GM12872 (cell line): ENCODE measurements at regions not wholly inside any gene's neighbourhood (a gene's known extent, or its start where the extent isn't known, plus 50 kb on each side); places are given as distances from the start of the nearest gene placed in this dataset.

Experiments used
- TF ChIP-seq, protein P1 (sequence below): IDR thresholded peaks from 3 replicates; pipeline ENCODE4 v1.5.1; 2011; ENCODE audit warnings: low read depth, mild to moderate bottlenecking, low read length, moderate library complexity; ENCODE audit not compliant: insufficient read depth

DNA sequence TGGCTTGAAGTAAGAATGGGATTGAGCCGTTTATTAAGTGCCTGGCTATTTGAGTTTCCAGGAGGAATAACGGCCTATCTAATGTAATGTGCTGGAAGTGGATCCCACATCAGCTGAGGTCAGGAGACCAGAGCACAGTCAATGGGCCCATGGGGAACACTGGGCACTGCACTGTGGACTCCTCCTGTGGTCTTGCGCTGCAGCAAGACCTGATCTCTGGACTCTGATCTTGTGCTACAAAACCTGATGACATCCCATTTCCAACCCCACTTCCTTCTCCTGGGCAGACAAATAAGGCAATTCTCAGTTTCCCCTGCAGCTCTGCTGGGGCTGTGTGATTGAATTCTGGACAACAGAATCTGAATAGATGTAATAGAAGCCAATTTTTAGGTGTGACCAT, 151.7 kb upstream of the ADCY2 start:
- TF ChIP-seq, protein P1, sequence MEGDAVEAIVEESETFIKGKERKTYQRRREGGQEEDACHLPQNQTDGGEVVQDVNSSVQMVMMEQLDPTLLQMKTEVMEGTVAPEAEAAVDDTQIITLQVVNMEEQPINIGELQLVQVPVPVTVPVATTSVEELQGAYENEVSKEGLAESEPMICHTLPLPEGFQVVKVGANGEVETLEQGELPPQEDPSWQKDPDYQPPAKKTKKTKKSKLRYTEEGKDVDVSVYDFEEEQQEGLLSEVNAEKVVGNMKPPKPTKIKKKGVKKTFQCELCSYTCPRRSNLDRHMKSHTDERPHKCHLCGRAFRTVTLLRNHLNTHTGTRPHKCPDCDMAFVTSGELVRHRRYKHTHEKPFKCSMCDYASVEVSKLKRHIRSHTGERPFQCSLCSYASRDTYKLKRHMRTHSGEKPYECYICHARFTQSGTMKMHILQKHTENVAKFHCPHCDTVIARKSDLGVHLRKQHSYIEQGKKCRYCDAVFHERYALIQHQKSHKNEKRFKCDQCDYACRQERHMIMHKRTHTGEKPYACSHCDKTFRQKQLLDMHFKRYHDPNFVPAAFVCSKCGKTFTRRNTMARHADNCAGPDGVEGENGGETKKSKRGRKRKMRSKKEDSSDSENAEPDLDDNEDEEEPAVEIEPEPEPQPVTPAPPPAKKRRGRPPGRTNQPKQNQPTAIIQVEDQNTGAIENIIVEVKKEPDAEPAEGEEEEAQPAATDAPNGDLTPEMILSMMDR = no peak

DNA sequence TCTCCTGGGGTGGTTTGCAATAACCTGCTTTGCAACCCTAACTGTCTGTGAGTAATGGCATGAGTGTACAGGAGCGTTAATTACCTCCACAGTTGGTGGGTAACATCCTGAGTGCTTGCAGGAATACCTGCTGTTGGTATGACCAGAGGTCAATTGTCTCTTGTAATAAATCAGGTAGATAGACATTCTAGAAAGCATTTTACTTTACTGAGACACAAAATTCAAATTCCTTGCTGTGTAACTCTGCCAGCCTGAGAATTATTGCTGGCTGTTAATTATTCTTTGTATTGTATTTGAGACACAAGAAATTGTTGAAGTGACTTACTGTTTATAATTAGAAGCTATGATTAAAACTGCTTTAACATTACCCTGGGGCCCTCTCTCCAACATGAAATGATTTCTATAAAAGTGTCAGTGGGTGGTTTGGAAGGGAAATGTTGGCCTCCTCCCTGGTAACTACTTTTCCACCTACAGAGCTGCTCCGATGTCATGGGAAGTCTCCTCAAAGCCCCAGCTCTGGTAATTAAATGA, 150.8 kb upstream of the ADCY2 start:
- TF ChIP-seq, protein P1 = no peak

DNA sequence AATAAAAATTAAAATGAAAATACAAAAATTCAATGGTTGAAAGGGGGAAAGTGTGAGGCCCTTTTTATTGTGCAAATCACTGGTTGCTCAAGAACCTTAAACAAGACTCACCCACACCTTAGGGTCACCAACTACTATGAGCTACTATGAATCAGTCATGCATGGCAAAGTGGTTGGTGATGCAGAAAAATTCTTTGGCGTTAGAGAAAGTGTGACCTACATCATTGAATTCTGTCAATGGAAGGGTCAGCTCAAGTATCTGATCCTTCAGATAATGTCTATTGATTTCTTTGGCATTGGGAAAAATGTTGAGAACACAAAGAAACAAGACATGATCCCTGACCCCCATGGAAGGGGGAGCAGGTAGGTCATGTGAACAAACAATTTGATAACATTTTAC, 149.7 kb upstream of the ADCY2 start:
- TF ChIP-seq, protein P1 = no peak

DNA sequence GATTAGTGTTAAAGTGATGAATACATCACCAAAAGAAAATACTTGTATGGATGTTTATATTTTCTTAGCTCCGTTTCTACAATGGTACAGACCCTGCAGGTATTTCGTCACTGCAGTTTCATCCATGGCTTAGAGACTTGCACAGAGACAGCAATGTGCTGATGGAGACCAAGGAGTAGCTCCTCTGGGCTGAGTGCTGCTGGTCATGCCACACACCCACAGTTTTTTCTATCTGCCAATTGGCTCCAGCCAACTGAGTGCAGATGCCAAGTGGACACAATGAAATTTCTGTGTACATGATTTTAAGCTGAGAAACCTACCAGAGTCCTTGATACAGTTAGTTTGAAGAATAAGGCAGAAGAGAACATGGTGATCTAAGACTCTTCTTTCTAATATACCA, 145.9 kb upstream of the ADCY2 start:
- TF ChIP-seq, protein P1 = no peak

DNA sequence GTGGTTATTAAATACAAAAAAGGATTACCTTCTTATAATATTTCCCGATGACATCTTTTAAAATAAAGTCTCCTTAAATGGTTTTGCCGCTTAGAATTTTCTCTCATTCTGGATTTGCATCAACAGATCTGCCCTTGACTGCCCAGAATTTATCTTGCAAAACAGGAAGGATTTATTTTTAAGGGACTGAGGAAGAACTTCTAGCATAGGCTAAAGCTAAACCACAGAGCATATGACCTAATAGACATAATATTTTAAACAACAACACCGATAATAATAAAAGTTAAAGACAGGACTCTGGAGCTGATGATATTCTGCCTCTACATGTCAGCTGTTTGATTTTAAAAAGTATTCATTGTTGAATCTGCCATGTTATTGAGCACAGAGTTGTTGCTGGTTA, 145.3 kb upstream of the ADCY2 start:
- TF ChIP-seq, protein P1 = no peak

DNA sequence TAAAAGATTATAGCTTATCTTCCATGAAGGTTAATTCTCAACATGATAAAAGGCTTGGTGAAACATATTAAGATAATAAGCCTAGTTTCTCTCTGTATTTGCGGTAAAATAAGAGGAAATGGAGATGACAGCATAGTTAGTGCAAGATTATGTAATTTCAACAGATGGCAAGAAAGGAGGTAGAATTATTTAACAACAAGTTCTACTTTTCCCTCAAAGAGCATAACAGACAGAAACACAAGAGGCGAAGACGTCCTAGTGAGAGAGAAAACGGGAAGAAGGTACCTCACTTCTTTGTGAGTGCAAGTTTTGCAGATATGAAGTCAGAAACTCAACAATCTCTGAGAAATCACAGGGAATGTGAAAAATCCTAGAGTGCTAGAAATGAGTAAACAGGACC, 144.8 kb upstream of the ADCY2 start:
- TF ChIP-seq, protein P1 = no peak

DNA sequence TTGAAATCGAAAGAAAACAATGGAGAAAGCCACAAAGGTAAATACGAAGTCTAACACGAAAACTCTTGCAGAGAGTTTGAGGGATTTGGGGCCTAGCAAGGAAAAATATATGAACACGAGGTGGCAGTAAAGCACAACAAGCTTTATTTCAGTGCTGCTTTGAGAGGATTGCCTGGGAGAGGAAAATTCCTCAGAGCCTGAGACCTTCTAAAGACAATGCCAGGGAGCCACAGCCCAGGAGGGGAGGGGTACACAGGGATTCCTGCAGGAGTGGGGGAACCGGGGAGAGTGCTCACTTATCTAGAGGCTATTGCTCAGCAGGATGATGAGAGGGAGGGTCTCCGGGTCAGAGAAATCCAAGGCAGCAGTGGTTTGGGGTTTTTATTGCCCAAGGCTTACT, 134.9 kb upstream of the ADCY2 start:
- TF ChIP-seq, protein P1 = peak; percentile 51
